NCI-H187 (cell line): ENCODE measurements at regions not wholly inside any gene's neighbourhood (a gene's known extent, or its start where the extent isn't known, plus 50 kb on each side); places are given as distances from the start of the nearest gene placed in this dataset.
"Not testable (repeated sequence)": the region's sequence is repeated elsewhere in the genome, so short reads cannot be mapped to it uniquely, and the experiment has no call there.

Experiments used
- DNase-seq, 2 experiments: peaks; one replicate each; lab custom pipeline; 2025; lab: John Stamatoyannopoulos, UW

GRCh38 chr18:52054324-52054723, 285.7 kb upstream of the DCC start:
- no peak for DNase-seq

- no peak for DNase-seq
Measured at GRCh38 chr18:52060607-52061304, 279.2 kb upstream of the DCC start.

- no peak for DNase-seq
Measured at GRCh38 chr18:52063923-52064322, 276.1 kb upstream of the DCC start.

- no peak for DNase-seq
Measured at GRCh38 chr18:52069201-52069600, 270.8 kb upstream of the DCC start.

GRCh38 chr18:52070291-52070756, 269.7 kb upstream of the DCC start:
- no peak for DNase-seq

- no peak for DNase-seq
Measured at GRCh38 chr18:52077251-52077983, 262.6 kb upstream of the DCC start.

- DNase-seq: no peak
Measured at GRCh38 chr18:52082246-52082645, 257.8 kb upstream of the DCC start.

GRCh38 chr18:52087140-52087539, 252.9 kb upstream of the DCC start:
- DNase-seq: no peak

- DNase-seq: no peak
Measured at GRCh38 chr18:52090005-52090404, 250.0 kb upstream of the DCC start.

- no peak for DNase-seq
Measured at GRCh38 chr18:52093171-52093570, 246.8 kb upstream of the DCC start.

- no peak for DNase-seq
Measured at GRCh38 chr18:52118684-52119083, 221.3 kb upstream of the DCC start.

- no peak for DNase-seq
Measured at GRCh38 chr18:52130624-52131301, 209.2 kb upstream of the DCC start.

GRCh38 chr18:52131845-52132244, 208.2 kb upstream of the DCC start:
- no peak for DNase-seq

GRCh38 chr18:52136532-52136931, 203.5 kb upstream of the DCC start:
- no peak for DNase-seq

- DNase-seq: no peak
Measured at GRCh38 chr18:52140986-52141385, 199.0 kb upstream of the DCC start.

GRCh38 chr18:52150050-52150449, 189.9 kb upstream of the DCC start:
- DNase-seq: no peak

GRCh38 chr18:52152036-52152435, 188.0 kb upstream of the DCC start:
- no peak for DNase-seq

- DNase-seq: no peak
Measured at GRCh38 chr18:52156166-52156565, 183.8 kb upstream of the DCC start.

GRCh38 chr18:52160636-52161035, 179.4 kb upstream of the DCC start:
- no peak for DNase-seq

- no peak for DNase-seq
Measured at GRCh38 chr18:52163478-52163877, 176.5 kb upstream of the DCC start.

GRCh38 chr18:52168131-52168530, 171.9 kb upstream of the DCC start:
- DNase-seq: not testable (repeated sequence)

GRCh38 chr18:52174220-52174619, 165.8 kb upstream of the DCC start:
- no peak for DNase-seq

- DNase-seq: no peak
Measured at GRCh38 chr18:52175406-52175805, 164.6 kb upstream of the DCC start.
